PC-3 (cell line): ENCODE measurements at regions not wholly inside any gene's neighbourhood (a gene's known extent, or its start where the extent isn't known, plus 50 kb on each side); places are given as distances from the start of the nearest gene placed in this dataset.

Source experiments
- ATAC-seq: fragments of 200-7000 bp; cut with Tn5 transposase; 2 replicates; pipeline ENCODE4 v1.9.1; 2020; ENCODE audit warnings: mild to moderate bottlenecking, moderate library complexity
- BruUV-seq: library from RNA; stranded (reverse); fragments of 400-500 nt; replicated peaks from 2 replicates; lab custom pipeline; 2021; lab: Mats Ljungman, UMichigan
- CTCF ChIA-PET: fragments of 300-600 bp; sonication (Branson Sonifier 250); formaldehyde crosslinking; loops from one replicate; lab custom pipeline; 2022; ENCODE audit warnings: antibody characterized with exemption; lab: Charles Lee
- POLR2A ChIA-PET: fragments of 300-600 bp; sonication (Branson Sonifier 250); formaldehyde crosslinking; loops from one replicate; lab custom pipeline; 2022; ENCODE audit warnings: antibody characterized with exemption; ENCODE audit not compliant: unreplicated experiment; lab: Charles Lee
- DNase-seq: peaks from one replicate; pipeline ENCODE4 v3.0.0-alpha.2; 2015
- H2AFZ ChIP-seq: fragments of 300-600 bp; sonication (generic); 2 replicates; pipeline ENCODE4 v1.6.0; 2016; ENCODE audit warnings: antibody characterized with exemption, low read length
- H3F3A ChIP-seq: fragments of 300-600 bp; sonication (generic); one replicate; pipeline ENCODE4 v1.6.0; 2017; ENCODE audit warnings: antibody characterized with exemption, low read length, control low read depth, mild to moderate bottlenecking; ENCODE audit not compliant: unreplicated experiment
- H3K27ac ChIP-seq: fragments of 300-600 bp; sonication (generic); 2 replicates; pipeline ENCODE4 v1.5.1; 2016; ENCODE audit warnings: mild to moderate bottlenecking, low read length
- H3K27me3 ChIP-seq: fragments of 300-600 bp; sonication (generic); 2 replicates; pipeline ENCODE4 v1.6.1; 2016; ENCODE audit warnings: low read length, mixed read lengths
- H3K36me3 ChIP-seq: fragments of 300-600 bp; sonication (generic); 2 replicates; pipeline ENCODE4 v1.6.1; 2016; ENCODE audit warnings: low read depth, mixed run types, low read length, mixed read lengths
- H3K4me1 ChIP-seq: fragments of 300-600 bp; sonication (generic); 2 replicates; pipeline ENCODE4 v1.5.1; 2016; ENCODE audit warnings: low read length; ENCODE audit not compliant: insufficient read depth
- H3K4me2 ChIP-seq: fragments of 300-600 bp; sonication (generic); 2 replicates; pipeline ENCODE4 v1.6.0; 2016; ENCODE audit warnings: low read length
- H3K4me3 ChIP-seq: fragments of 300-600 bp; sonication (generic); 2 replicates; pipeline ENCODE4 v1.5.1; 2016; ENCODE audit warnings: mild to moderate bottlenecking, low read length, mixed read lengths
- H3K79me2 ChIP-seq: fragments of 300-600 bp; sonication (generic); 2 replicates; pipeline ENCODE4 v1.6.1; 2017; ENCODE audit warnings: low read length, mixed read lengths
- H3K9ac ChIP-seq: fragments of 300-600 bp; sonication (generic); 2 replicates; pipeline ENCODE4 v1.6.0; 2016; ENCODE audit warnings: mild to moderate bottlenecking, low read length
- H3K9me2 ChIP-seq: fragments of 300-600 bp; sonication (generic); replicated peaks from 2 replicates; pipeline ENCODE4 v1.6.1; 2016; ENCODE audit warnings: mixed run types, low read length, mixed read lengths
- H3K9me3 ChIP-seq: fragments of 300-600 bp; sonication (generic); 2 replicates; pipeline ENCODE4 v1.6.1; 2016; ENCODE audit warnings: low read length, mixed read lengths
- H4K20me1 ChIP-seq: fragments of 300-600 bp; sonication (generic); 2 replicates; pipeline ENCODE4 v1.6.1; 2016; ENCODE audit warnings: low read length, mixed read lengths
- EZH2 ChIP-seq: fragments of 300-600 bp; sonication (generic); IDR thresholded peaks from one replicate; pipeline ENCODE4 v1.6.1; 2017; ENCODE audit warnings: antibody characterized with exemption, mild to moderate bottlenecking, low read length; ENCODE audit not compliant: unreplicated experiment
- EZH2phosphoT487 ChIP-seq: fragments of 300-600 bp; sonication (generic); IDR thresholded peaks from 2 replicates; pipeline ENCODE4 v1.6.1; 2018; ENCODE audit warnings: mild to moderate bottlenecking, antibody characterized with exemption, low read length, borderline replicate concordance
- intact Hi-C: fragments of 100-400 bp; cut with micrococcal nuclease; formaldehyde crosslinking; loops from 2 replicates; pipeline ENCODE4 v1.9.0; 2023
- TF ChIP-seq, protein P1 (sequence below): fragments of 300-600 bp; sonication (generic); conservative IDR thresholded peaks from 2 replicates; pipeline ENCODE4 v1.5.1; 2017; ENCODE audit warnings: antibody characterized with exemption, low read depth, mild to moderate bottlenecking, low read length

DNA sequence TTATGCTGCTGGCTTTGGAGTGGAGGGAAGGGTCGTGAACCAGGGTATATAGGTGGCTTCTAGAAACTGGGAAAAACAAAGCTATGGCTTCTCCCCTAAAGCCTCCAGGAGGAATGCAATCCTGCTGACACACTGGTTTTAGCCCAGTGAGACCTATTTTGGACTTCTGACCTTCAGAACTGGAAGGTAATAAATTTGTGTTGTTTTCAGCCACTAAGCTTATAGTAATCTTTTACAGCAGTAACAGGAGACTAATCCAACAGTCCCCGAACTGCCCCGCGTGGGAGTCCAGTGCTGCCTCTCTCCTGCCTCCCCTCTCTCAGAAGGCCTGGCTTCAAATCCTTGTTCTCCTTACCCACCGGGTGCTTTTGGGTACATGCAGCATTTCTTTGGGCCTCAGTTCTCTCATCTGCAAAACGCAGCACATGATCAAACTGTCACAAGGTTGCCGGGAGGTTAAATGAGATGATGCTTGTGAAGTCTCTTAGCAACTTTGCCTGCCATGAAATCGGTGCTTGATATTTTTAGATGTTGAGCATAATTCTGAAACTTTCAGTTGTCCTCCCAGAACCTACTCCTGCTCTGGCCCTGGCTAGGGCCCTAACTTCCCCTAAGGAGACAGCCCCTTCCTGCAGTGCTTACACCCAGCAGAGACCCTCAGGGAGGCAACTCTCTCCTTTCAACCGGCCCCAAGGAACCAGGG, 127.3 kb upstream of the BOD1 start:
- Histone ChIP-seq H3K9ac (no peak overlapping the region), H4K20me1 (no peaks in the 10 kb centered on the region), H3K4me3 (no peak overlapping the region), H3K4me1 (peaks cover 17% of the 10 kb centered on the region), H3K36me3 (no peaks in the 10 kb centered on the region), H3K9me2 (no peaks in the 10 kb centered on the region), H3K4me2 (no peak overlapping the region), H3F3A (no peaks in the 10 kb centered on the region), H3K9me3 (no peaks in the 10 kb centered on the region), H3K27ac (no peak overlapping the region), H3K27me3 (no peaks in the 10 kb centered on the region), H2AFZ (no peak overlapping the region), H3K79me2 (no peaks in the 10 kb centered on the region)
- ChIA-PET POLR2A (no interaction called here), CTCF (no interaction called here)
- no peak for ATAC-seq
- no peak for DNase-seq
- intact Hi-C loops = no loop called here
- BruUV-seq = no TSS peak
- no peak for TF ChIP-seq EZH2phosphoT487

DNA sequence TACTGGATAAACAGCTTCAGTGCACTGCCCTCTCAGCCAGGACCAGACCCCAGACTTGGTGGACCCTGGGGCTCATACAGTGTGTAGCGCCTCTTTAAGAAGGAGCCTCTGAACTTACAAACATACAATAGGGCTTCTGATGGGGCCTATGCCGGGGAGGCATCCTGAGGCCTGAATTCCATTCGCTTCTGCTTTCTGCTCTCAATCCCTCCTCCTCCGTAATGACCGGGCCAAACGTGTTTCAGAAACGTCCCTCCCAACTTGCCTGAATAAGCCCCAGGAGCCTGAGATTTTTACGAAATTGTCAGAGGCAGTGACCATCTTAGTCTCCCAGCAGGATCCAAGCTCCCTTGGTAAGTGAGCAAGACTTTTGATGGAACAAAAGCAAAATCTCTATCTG, 128.1 kb upstream of the BOD1 start:
- no peak overlapping the region for H3K27ac ChIP-seq
- CTCF ChIA-PET = no interaction called here

DNA sequence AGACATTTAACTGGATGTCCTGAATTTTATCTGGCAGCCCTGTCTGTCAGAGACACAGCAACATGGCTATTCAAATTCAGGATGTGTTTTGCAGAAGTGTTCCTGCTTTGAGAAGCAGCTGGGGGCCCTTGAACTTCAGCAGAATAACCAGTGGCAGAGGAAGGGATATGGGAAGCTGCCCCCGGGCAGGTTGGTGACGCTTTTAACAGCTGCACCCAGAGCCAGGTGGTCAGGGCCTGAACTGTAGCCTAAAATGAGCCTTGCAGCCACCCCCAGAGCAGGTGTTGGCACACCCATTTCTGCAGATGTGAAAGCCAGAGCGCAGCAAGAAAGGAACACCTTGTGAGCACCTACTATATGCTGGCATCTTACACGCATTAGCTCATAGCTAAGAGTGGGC, 128.7 kb upstream of the BOD1 start:
- Histone ChIP-seq H3K9me3 (no peaks in the 10 kb centered on the region), H3K4me1 (peaks cover 17% of the 10 kb centered on the region), H2AFZ (no peak overlapping the region), H3K27me3 (no peaks in the 10 kb centered on the region), H3K79me2 (no peaks in the 10 kb centered on the region), H3K9ac (no peak overlapping the region), H3F3A (no peaks in the 10 kb centered on the region), H3K4me3 (peak overlapping the region; percentile 33), H3K27ac (no peak overlapping the region), H3K36me3 (no peaks in the 10 kb centered on the region), H4K20me1 (no peaks in the 10 kb centered on the region), H3K4me2 (peak overlapping the region; percentile 61), H3K9me2 (no peaks in the 10 kb centered on the region)
- no peak for ATAC-seq
- TF ChIP-seq EZH2phosphoT487 (no peak), EZH2 (no peak)
- intact Hi-C loops = no loop called here
- no peak for DNase-seq
- CTCF ChIA-PET = no interaction called here
- no TSS peak for BruUV-seq
- POLR2A ChIA-PET = interaction anchor here (1.1 kb wide), 1 partner anchor 19 kb away, joined by 3 read pairs; no protein-coding TSS in a partner anchor

More for the DNA sequence above, 128.1 kb upstream of the BOD1 start:
- Histone ChIP-seq H3K9me3 (no peaks in the 10 kb centered on the region), H3K79me2 (no peaks in the 10 kb centered on the region), H2AFZ (no peak overlapping the region), H3F3A (no peaks in the 10 kb centered on the region), H3K4me1 (peaks cover 17% of the 10 kb centered on the region), H3K9me2 (no peaks in the 10 kb centered on the region), H4K20me1 (no peaks in the 10 kb centered on the region), H3K36me3 (no peaks in the 10 kb centered on the region), H3K27me3 (no peaks in the 10 kb centered on the region), H3K4me2 (peak overlapping the region; percentile 61; the same call in 1 of the 2 replicates), H3K4me3 (no peak overlapping the region), H3K9ac (no peak overlapping the region)
- no peak for ATAC-seq
- POLR2A ChIA-PET = no interaction called here
- BruUV-seq = no TSS peak
- TF ChIP-seq, protein P1, sequence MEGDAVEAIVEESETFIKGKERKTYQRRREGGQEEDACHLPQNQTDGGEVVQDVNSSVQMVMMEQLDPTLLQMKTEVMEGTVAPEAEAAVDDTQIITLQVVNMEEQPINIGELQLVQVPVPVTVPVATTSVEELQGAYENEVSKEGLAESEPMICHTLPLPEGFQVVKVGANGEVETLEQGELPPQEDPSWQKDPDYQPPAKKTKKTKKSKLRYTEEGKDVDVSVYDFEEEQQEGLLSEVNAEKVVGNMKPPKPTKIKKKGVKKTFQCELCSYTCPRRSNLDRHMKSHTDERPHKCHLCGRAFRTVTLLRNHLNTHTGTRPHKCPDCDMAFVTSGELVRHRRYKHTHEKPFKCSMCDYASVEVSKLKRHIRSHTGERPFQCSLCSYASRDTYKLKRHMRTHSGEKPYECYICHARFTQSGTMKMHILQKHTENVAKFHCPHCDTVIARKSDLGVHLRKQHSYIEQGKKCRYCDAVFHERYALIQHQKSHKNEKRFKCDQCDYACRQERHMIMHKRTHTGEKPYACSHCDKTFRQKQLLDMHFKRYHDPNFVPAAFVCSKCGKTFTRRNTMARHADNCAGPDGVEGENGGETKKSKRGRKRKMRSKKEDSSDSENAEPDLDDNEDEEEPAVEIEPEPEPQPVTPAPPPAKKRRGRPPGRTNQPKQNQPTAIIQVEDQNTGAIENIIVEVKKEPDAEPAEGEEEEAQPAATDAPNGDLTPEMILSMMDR = no peak
- TF ChIP-seq EZH2 = no peak
- no peak for TF ChIP-seq EZH2phosphoT487
- DNase-seq = no peak
- intact Hi-C loops = no loop called here
